SK-N-MC (cell line): ENCODE measurements at regions not wholly inside any gene's neighbourhood (a gene's known extent, or its start where the extent isn't known, plus 50 kb on each side); places are given as distances from the start of the nearest gene placed in this dataset.

Source experiments
- EZH2 ChIP-seq: fragments of 200-600 bp; sonication (generic); IDR thresholded peaks from one replicate; pipeline ENCODE4 v1.6.1; 2017; ENCODE audit warnings: antibody characterized with exemption
- POLR2AphosphoS5 ChIP-seq: IDR thresholded peaks from 2 replicates; pipeline ENCODE4 v1.6.1; 2012; ENCODE audit warnings: mild to moderate bottlenecking, low read depth, low read length, borderline replicate concordance

GRCh38 chr1:113325022-113325421 is 65.3 kb upstream of the MAGI3 start:
- no peak for TF ChIP-seq EZH2
- no peak for TF ChIP-seq POLR2AphosphoS5
